SK-N-SH (cell line): ENCODE measurements at regions not wholly inside any gene's neighbourhood (a gene's known extent, or its start where the extent isn't known, plus 50 kb on each side); places are given as distances from the start of the nearest gene placed in this dataset.

ENCODE experiments used
- CTCF ChIA-PET: fragments of 300-600, 350-600 bp; formaldehyde crosslinking; extraction: SDS; loops from one replicate; lab custom pipeline; 2021; lab: Yijun Ruan, JAX
- POLR2A ChIA-PET: fragments of 350-600 bp; sonication (Branson Sonifier 250); formaldehyde crosslinking; extraction: SDS; loops from one replicate; lab custom pipeline; 2020; ENCODE audit warnings: antibody characterized with exemption, inconsistent platforms; lab: Yijun Ruan, JAX
- DNase-seq: peaks from one replicate; pipeline ENCODE4 v3.0.0; 2012
- H2AFZ ChIP-seq: fragments of 200-600 bp; sonication (generic); 2 replicates; pipeline ENCODE4 v1.8.1; 2016; ENCODE audit warnings: antibody characterized with exemption, mild to moderate bottlenecking, low read depth
- H3F3A ChIP-seq: fragments of 200-600 bp; sonication (generic); replicated peaks from 2 replicates; pipeline ENCODE3; 2016; ENCODE audit warnings: antibody characterized with exemption, mild to moderate bottlenecking; ENCODE audit not compliant: insufficient read depth
- H3K27ac ChIP-seq, 2 experiments: fragments of 200-500 bp in 1 of 2; fragments of 200-600 bp in 1 of 2; sonication (Bioruptor generic) in 1 of 2; sonication (generic), shearing (Covaris generic) in 1 of 2; 2 replicates each; pipeline versions ENCODE4 v1.5.1 to v1.6.1; 2014 to 2016; ENCODE audit warnings: low read depth in 2 of 2, inconsistent platforms in 1 of 2, low read length in 1 of 2, mild to moderate bottlenecking in 1 of 2, mixed read lengths in 1 of 2
- H3K27me3 ChIP-seq: fragments of 200-600 bp; sonication (generic), shearing (Covaris generic); 2 replicates; pipeline ENCODE4 v1.6.1; 2016; ENCODE audit warnings: mixed run types; ENCODE audit not compliant: insufficient read depth
- H3K36me3 ChIP-seq, 2 experiments: fragments of 200-500 bp in 1 of 2; fragments of 200-600 bp in 1 of 2; sonication (Bioruptor generic) in 1 of 2; sonication (generic) in 1 of 2; replicated peaks in 1 of 2; 2 replicates each; pipeline versions ENCODE3 to v1.5.1; 2014 to 2016; ENCODE audit warnings: low read length in 1 of 2, mild to moderate bottlenecking in 1 of 2; ENCODE audit not compliant: insufficient read depth in 2 of 2, control insufficient read depth in 1 of 2
- H3K4me1 ChIP-seq, 2 experiments: fragments of 200-500 bp in 1 of 2; fragments of 200-600 bp in 1 of 2; sonication (Bioruptor generic) in 1 of 2; sonication (generic), shearing (Covaris generic) in 1 of 2; 2 replicates each; pipeline versions ENCODE4 v1.5.1 to v1.6.1; 2014 to 2016; ENCODE audit warnings: low read depth in 1 of 2, low read length in 1 of 2, mixed run types in 1 of 2; ENCODE audit not compliant: insufficient read depth in 2 of 2, control insufficient read depth in 1 of 2
- H3K4me2 ChIP-seq: fragments of 200-600 bp; sonication (generic), shearing (Covaris generic); 2 replicates; pipeline ENCODE4 v1.6.1; 2017; ENCODE audit warnings: mixed run types
- H3K4me3 ChIP-seq, 2 experiments: fragments of 200-500 bp in 1 of 2; fragments of 200-600 bp in 1 of 2; sonication (Bioruptor generic) in 1 of 2; sonication (generic), shearing (Covaris generic) in 1 of 2; 2 replicates each; pipeline versions ENCODE4 v1.5.1 to v1.8.1; 2014 to 2016; ENCODE audit warnings: low read depth in 2 of 2, inconsistent platforms in 1 of 2, low read length in 1 of 2, mild to moderate bottlenecking in 1 of 2, mixed read lengths in 1 of 2, moderate library complexity in 1 of 2
- H3K79me2 ChIP-seq: fragments of 200-600 bp; sonication (generic); 2 replicates; pipeline ENCODE4 v1.8.1; 2017; ENCODE audit warnings: mild to moderate bottlenecking; ENCODE audit not compliant: insufficient read depth
- H3K9ac ChIP-seq: fragments of 200-600 bp; sonication (generic); 2 replicates; pipeline ENCODE4 v1.6.1; 2017; ENCODE audit warnings: mixed run types
- H3K9me2 ChIP-seq: fragments of 200-600 bp; sonication (generic); 2 replicates; pipeline ENCODE4 v1.6.1; 2017; ENCODE audit warnings: mixed run types
- H3K9me3 ChIP-seq: fragments of 200-600 bp; sonication (generic); 2 replicates; pipeline ENCODE4 v1.6.1; 2017; ENCODE audit warnings: mixed run types, mild to moderate bottlenecking, moderate library complexity
- H4K20me1 ChIP-seq: fragments of 200-600 bp; sonication (generic); 2 replicates; pipeline ENCODE4 v1.6.1; 2017; ENCODE audit warnings: mild to moderate bottlenecking, mixed run types; ENCODE audit not compliant: insufficient read depth
- CHD2 ChIP-seq: fragments of 150-350 bp; IDR thresholded peaks from 2 replicates; pipeline ENCODE4 v1.6.1; 2018; ENCODE audit warnings: low read length; ENCODE audit not compliant: partially characterized antibody
- CTCF ChIP-seq: fragments of 200-600 bp; sonication (generic); IDR thresholded peaks from 2 replicates; pipeline ENCODE4 v1.6.1; 2017; ENCODE audit warnings: antibody characterized with exemption, mild to moderate bottlenecking, moderate library complexity
- ELF1 ChIP-seq: IDR thresholded peaks from 2 replicates; pipeline ENCODE4 v1.4.0; 2012
- EP300 ChIP-seq, 2 experiments: IDR thresholded peaks; 2 replicates each; pipeline versions ENCODE4 v1.4.0 to v1.6.1; 2012; ENCODE audit warnings: borderline replicate concordance in 1 of 2, low read depth in 1 of 2, low read length in 1 of 2
- FOSL2 ChIP-seq: IDR thresholded peaks from 2 replicates; pipeline ENCODE4 v1.4.0; 2012; ENCODE audit warnings: low read depth, mild to moderate bottlenecking, moderate library complexity, borderline replicate concordance
- FOXJ3 ChIP-seq: sonication (generic); formaldehyde crosslinking; IDR thresholded peaks from 2 replicates; pipeline ENCODE4 v1.5.1; 2020; ENCODE audit warnings: mild to moderate bottlenecking, missing genetic modification reagents
- GATA2 ChIP-seq: sonication (generic); formaldehyde crosslinking; IDR thresholded peaks from 2 replicates; pipeline ENCODE4 v1.5.0; 2020; ENCODE audit warnings: mild to moderate bottlenecking, missing genetic modification reagents
- JUND ChIP-seq: IDR thresholded peaks from 2 replicates; pipeline ENCODE4 v1.4.0; 2012
- MEF2A ChIP-seq: IDR thresholded peaks from 2 replicates; pipeline ENCODE4 v1.4.0; 2012; ENCODE audit warnings: low read depth, borderline replicate concordance
- RAD21 ChIP-seq: IDR thresholded peaks from 2 replicates; pipeline ENCODE4 v1.6.1; 2012; ENCODE audit warnings: mild to moderate bottlenecking, low read length
- RCOR1 ChIP-seq: fragments of 150-350 bp; IDR thresholded peaks from 2 replicates; pipeline ENCODE4 v1.6.1; 2017; ENCODE audit warnings: antibody characterized with exemption, low read length
- REST ChIP-seq: IDR thresholded peaks from 2 replicates; pipeline ENCODE4 v1.6.1; 2012; ENCODE audit warnings: mild to moderate bottlenecking, low read depth, low read length, moderate library complexity
- RFX5 ChIP-seq: IDR thresholded peaks from 2 replicates; pipeline ENCODE4 v1.6.1; 2012; ENCODE audit warnings: mild to moderate bottlenecking, improper control_type of control experiment, low read length
- SIN3A ChIP-seq: IDR thresholded peaks from 2 replicates; pipeline ENCODE4 v1.6.1; 2012; ENCODE audit warnings: low read depth, mild to moderate bottlenecking, low read length, moderate library complexity, borderline replicate concordance
- SMC3 ChIP-seq: IDR thresholded peaks from 2 replicates; pipeline ENCODE4 v1.6.1; 2012; ENCODE audit warnings: low read depth, low read length, improper control_type of control experiment
- TCF12 ChIP-seq: IDR thresholded peaks from 2 replicates; pipeline ENCODE4 v1.4.0; 2012
- USF1 ChIP-seq: IDR thresholded peaks from 2 replicates; pipeline ENCODE4 v1.4.0; 2012; ENCODE audit warnings: low read depth, borderline replicate concordance
- YY1 ChIP-seq: IDR thresholded peaks from 2 replicates; pipeline ENCODE4 v1.4.0; 2012; ENCODE audit warnings: low read depth, mild to moderate bottlenecking
- ZBTB33 ChIP-seq: IDR thresholded peaks from 2 replicates; pipeline ENCODE4 v1.4.0; 2012; ENCODE audit warnings: low read depth, borderline replicate concordance
- WGBS: methylation state at CpG from one replicate; pipeline ENCODE4 v1.1.6; 2017; ENCODE audit warnings: low lambda C conversion rate; 5-methylcytosine and 5-hydroxymethylcytosine counted together
- TF ChIP-seq, protein P1 (sequence below): fragments of 150-350 bp; IDR thresholded peaks from 2 replicates; pipeline ENCODE4 v1.6.1; 2017; ENCODE audit warnings: antibody characterized with exemption, low read length, low read depth, borderline replicate concordance

- no peak for DNase-seq
- Histone ChIP-seq H3K4me1 (peaks cover 0 to 6% of the 10 kb centered on the region in 2 experiments; a peak in 2 of 4 replicates), H3F3A (no peaks in the 10 kb centered on the region), H4K20me1 (no peaks in the 10 kb centered on the region), H3K9me2 (no peaks in the 10 kb centered on the region), H3K4me2 (no peak overlapping the region), H3K27me3 (no peaks in the 10 kb centered on the region), H3K79me2 (no peaks in the 10 kb centered on the region), H3K27ac (no peak overlapping the region), H2AFZ (no peak overlapping the region), H3K9ac (no peak overlapping the region), H3K9me3 (no peaks in the 10 kb centered on the region), H3K36me3 (no peaks in the 10 kb centered on the region), H3K4me3 (no peak overlapping the region)
- 4% methylated on average over 2 of the region's 2 CpGs for WGBS
- POLR2A ChIA-PET, result no interaction called here
- CTCF ChIA-PET, result no interaction called here
- TF ChIP-seq EP300 (IDR thresholded peaks at IDR 0.05; ENCODE audit: borderline replicate concordance in 1 of 2, low read depth in 1 of 2, low read length in 1 of 2) (no peak), SMC3 (no peak), JUND (no peak), GATA2 (CRISPR knock-in tag) (no peak), USF1 (no peak), YY1 (no peak), ZBTB33 (no peak), RAD21 (no peak), RFX5 (no peak), CTCF (no peak), RCOR1 (no peak), ELF1 (no peak), CHD2 (no peak), TCF12 (no peak), REST (no peak), MEF2A (no peak), SIN3A (no peak), FOSL2 (no peak), FOXJ3 (no peak)
- TF ChIP-seq, protein P1, sequence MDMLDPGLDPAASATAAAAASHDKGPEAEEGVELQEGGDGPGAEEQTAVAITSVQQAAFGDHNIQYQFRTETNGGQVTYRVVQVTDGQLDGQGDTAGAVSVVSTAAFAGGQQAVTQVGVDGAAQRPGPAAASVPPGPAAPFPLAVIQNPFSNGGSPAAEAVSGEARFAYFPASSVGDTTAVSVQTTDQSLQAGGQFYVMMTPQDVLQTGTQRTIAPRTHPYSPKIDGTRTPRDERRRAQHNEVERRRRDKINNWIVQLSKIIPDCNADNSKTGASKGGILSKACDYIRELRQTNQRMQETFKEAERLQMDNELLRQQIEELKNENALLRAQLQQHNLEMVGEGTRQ, result no peak
These were observed 906.9 kb downstream of the CCSER2 start for GRCh38 chr10:85235258-85235657.
